ENCODE measurements at regions not wholly inside any gene's neighbourhood (a gene's known extent, or its start where the extent isn't known, plus 50 kb on each side); places are given as distances from the start of the nearest gene placed in this dataset.

GRCh38 chr10:44281662-44282061 is 103.2 kb downstream of the CXCL12 start:
- Histone ChIP-seq H2AK5ac (ENCODE audit: low read depth, low read length) (no peak overlapping the region), H3K27me3 (replicated peaks in 1 of 4; ENCODE audit: control insufficient read depth in 3 of 4, extremely low read depth in 1 of 4, insufficient read depth in 3 of 4, low read length in 3 of 4) (no peaks in the 10 kb centered on the region; a peak in 1 of 7 replicates), H3K18ac (ENCODE audit: extremely low read depth, low read length) (no peak overlapping the region), H4K20me1 (replicated peaks in 1 of 2; ENCODE audit: control insufficient read depth in 1 of 2, insufficient read depth in 2 of 2, low read length in 2 of 2) (no peaks in the 10 kb centered on the region), H2BK12ac (ENCODE audit: low read depth, low read length) (no peak overlapping the region), H2BK20ac (ENCODE audit: low read length) (no peak overlapping the region), H4K8ac (ENCODE audit: extremely low read depth, insufficient read depth, low read length) (no peak overlapping the region), H3K4me3 (ENCODE audit: extremely low read depth in 1 of 4, insufficient read depth in 2 of 4, low read depth in 3 of 4, low read length in 4 of 4) (no peak overlapping the region), H2AFZ (ENCODE audit: low read length) (no peak overlapping the region), H3K79me2 (ENCODE audit: control insufficient read depth in 1 of 2, insufficient read depth in 2 of 2, low read length in 2 of 2) (no peaks in the 10 kb centered on the region), H3K4me2 (ENCODE audit: insufficient read depth in 1 of 2, low read depth in 2 of 2, low read length in 2 of 2) (no peak overlapping the region), H2BK15ac (ENCODE audit: low read length) (no peak overlapping the region), H3K79me1 (ENCODE audit: low read depth, low read length) (no peaks in the 10 kb centered on the region), H3K27ac (ENCODE audit: low read depth, low read length) (no peak overlapping the region), H3K4me1 (replicated peaks in 1 of 4; ENCODE audit: control insufficient read depth in 3 of 4, insufficient read depth in 4 of 4, low read length in 3 of 4) (peaks cover 0 to 4% (median 0%) of the 10 kb centered on the region in 4 experiments; a peak in 1 of 7 replicates), H3K14ac (ENCODE audit: insufficient read length) (no peak overlapping the region), H3K23ac (ENCODE audit: insufficient read length) (no peak overlapping the region), H3K23me2 (ENCODE audit: low read depth, low read length) (no peaks in the 10 kb centered on the region), H3K4ac (replicated peaks; ENCODE audit: insufficient read length, low read depth, low read length) (no peak overlapping the region), H4K5ac (ENCODE audit: insufficient read length, low read depth, low read length) (no peak overlapping the region), H3K56ac (replicated peaks; ENCODE audit: insufficient read length, low read depth, low read length) (no peak overlapping the region), H2BK120ac (replicated peaks; ENCODE audit: low read depth, low read length) (no peak overlapping the region), H2BK5ac (ENCODE audit: low read depth, low read length) (no peak overlapping the region), H3K9ac (replicated peaks in 1 of 4; ENCODE audit: extremely low read depth in 1 of 4, low read depth in 3 of 4, low read length in 3 of 4) (no peak overlapping the region), H4K91ac (replicated peaks; ENCODE audit: insufficient read length, low read length) (no peak overlapping the region), H3K36me3 (ENCODE audit: control insufficient read depth in 2 of 4, insufficient read depth in 4 of 4, low read length in 3 of 4) (no peaks in the 10 kb centered on the region), H3K9me3 (ENCODE audit: insufficient read depth in 2 of 2, low read depth in 1 of 2, low read length in 1 of 2) (no peaks in the 10 kb centered on the region)
- CTCF ChIA-PET (ENCODE audit: partially characterized antibody) = no interaction called here
- POLR2A ChIA-PET (ENCODE audit: partially characterized antibody) = no interaction called here
- DNase-seq (ENCODE audit: low read depth in 1 of 2, low spot score in 2 of 2) (no peak), FAIRE-seq (no peak)
- WGBS, 2 experiments (ENCODE audit: extremely low coverage in 1 of 2, insufficient coverage in 1 of 2, insufficient read length in 1 of 2, insufficient replicate concordance in 2 of 2, low coverage in 1 of 2, low lambda C conversion rate in 2 of 2, missing lambda C conversion rate in 1 of 2) = 95% methylated on average over 5 of the region's 5 CpGs; no CpG with 5 or more reads in 1 of the 2 experiments
- no peak for TF ChIP-seq BRCA1 (IDR thresholded peaks at IDR 0.05; ENCODE audit: low read depth, low read length)

Measured in H1 (cell line).